ENCODE measurements at regions not wholly inside any gene's neighbourhood (a gene's known extent, or its start where the extent isn't known, plus 50 kb on each side); places are given as distances from the start of the nearest gene placed in this dataset.
"Not testable (repeated sequence)": the region's sequence is repeated elsewhere in the genome, so short reads cannot be mapped to it uniquely, and the experiment has no call there.

DNA sequence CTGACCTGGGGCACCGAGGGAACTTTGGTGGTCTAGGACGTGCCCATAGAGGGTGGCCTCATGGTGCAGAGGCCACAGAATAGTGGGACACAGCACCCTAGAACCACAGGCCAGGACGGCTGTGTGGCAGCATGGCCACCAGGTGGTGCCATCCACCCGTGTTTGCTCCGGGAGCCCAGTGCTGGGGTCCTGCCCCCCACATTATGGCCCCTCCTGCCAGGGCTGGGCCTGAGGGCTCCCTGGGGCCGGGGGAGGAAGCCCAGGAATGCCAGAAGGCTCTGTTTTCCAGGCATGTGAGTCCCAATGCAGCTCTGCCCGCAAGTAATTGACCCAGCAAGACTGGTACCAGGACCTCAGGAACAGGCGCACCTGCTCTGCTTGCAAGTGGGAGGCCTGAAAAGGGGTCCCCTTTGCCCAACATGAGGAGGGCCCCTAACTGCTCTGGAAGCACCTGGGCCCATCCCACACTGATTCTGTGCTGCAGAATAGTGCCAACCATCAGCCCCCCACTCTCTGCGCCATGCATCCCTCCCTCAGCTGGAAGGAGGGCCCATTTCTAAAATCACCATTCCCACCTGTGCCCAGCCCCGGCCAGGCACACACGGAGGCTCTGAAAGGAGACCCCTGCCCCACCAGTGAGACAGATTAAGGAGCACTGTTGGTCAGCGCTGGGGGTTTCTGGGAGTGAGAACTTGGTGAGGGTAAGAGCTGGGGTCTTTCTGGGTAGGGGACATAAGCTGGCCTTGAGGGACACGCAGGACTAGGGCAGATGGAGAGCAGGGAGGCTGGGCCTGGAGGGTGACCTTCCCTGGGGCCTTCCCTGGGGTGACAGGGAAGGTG, 174.4 kb downstream of the TBC1D2B start:
- not testable (repeated sequence) for H3K27ac ChIP-seq, H3K4me1 ChIP-seq, H3K9me3 ChIP-seq, H3K4me3 ChIP-seq, H3K36me3 ChIP-seq, ATAC-seq
- H3K27me3 ChIP-seq = peaks cover 15% of the 10 kb centered on the region
- WGBS, 2 donors (ENCODE audit: low coverage in 1 of 2) = 65 to 67% methylated on average over 1 to 4 of the region's 13 CpGs
- TF ChIP-seq, protein P1, sequence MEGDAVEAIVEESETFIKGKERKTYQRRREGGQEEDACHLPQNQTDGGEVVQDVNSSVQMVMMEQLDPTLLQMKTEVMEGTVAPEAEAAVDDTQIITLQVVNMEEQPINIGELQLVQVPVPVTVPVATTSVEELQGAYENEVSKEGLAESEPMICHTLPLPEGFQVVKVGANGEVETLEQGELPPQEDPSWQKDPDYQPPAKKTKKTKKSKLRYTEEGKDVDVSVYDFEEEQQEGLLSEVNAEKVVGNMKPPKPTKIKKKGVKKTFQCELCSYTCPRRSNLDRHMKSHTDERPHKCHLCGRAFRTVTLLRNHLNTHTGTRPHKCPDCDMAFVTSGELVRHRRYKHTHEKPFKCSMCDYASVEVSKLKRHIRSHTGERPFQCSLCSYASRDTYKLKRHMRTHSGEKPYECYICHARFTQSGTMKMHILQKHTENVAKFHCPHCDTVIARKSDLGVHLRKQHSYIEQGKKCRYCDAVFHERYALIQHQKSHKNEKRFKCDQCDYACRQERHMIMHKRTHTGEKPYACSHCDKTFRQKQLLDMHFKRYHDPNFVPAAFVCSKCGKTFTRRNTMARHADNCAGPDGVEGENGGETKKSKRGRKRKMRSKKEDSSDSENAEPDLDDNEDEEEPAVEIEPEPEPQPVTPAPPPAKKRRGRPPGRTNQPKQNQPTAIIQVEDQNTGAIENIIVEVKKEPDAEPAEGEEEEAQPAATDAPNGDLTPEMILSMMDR (IDR thresholded peaks at IDR 0.05) = peak in 3 of 4 experiments; percentile 12 to 51 (median 30)

DNA sequence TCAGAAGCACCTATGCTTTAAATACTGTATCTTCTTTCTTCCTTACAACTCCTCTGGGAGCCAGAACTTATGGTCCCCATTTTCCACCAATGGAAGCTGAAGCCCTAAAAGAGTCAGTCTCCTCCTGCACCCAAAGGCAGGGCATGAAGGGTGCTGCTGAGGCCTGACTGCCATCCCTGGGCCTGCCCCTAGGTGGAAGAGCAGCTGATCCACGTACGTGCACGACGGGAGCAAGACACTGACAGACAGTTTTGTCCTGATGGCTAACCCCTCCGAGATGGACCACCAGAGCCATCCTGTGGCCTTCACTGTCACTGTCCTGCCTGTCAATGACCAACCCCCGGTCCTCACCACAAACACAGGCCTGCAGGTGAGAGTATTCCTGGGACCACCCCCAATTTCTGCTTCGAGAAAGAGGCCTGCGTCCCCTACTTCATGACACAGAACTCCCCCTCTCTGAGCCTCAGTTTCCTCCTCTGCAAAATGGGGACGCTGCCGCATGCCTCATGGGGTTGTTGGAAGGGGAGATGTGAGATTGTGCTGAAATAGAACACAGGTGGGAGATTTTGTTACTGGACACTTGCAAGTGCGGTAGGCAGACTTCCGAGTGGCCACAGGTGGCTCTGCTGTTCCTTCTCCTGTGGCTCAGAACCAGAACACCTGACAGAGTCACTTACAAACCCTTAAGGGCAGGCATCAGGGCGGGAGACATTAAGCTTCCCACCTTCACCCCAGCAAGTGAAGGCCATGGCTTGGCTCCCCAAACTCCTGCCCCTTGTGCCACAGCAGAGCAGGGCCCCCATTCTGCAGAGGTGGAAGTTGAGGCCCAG, 175.4 kb downstream of the TBC1D2B start:
- 100% methylated on average over 2 of the region's 13 CpGs; no CpG with 5 or more reads in 1 of the 2 donors for WGBS, 2 donors (ENCODE audit: low coverage in 1 of 2)
- Histone ChIP-seq H3K36me3 (no peaks in the 10 kb centered on the region), H3K9me3 (no peaks in the 10 kb centered on the region), H3K27me3 (peaks cover 15% of the 10 kb centered on the region), H3K27ac (no peak overlapping the region), H3K4me3 (no peak overlapping the region), H3K4me1 (no peaks in the 10 kb centered on the region)
- TF ChIP-seq EP300 (IDR thresholded peaks at IDR 0.05) (no peak), POLR2AphosphoS5 (IDR thresholded peaks at IDR 0.05) (no peak), POLR2A (IDR thresholded peaks at IDR 0.05) (no peak)
- TF ChIP-seq, protein P1 (IDR thresholded peaks at IDR 0.05) = no peak
- no peak for ATAC-seq

GRCh38 chr15:77901251-77901881, 176.1 kb downstream of the TBC1D2B start:
- Histone ChIP-seq H3K9me3 (no peaks in the 10 kb centered on the region), H3K27ac (no peak overlapping the region), H3K4me1 (no peaks in the 10 kb centered on the region), H3K36me3 (no peaks in the 10 kb centered on the region), H3K4me3 (no peak overlapping the region), H3K27me3 (peaks cover 14% of the 10 kb centered on the region)
- WGBS, 2 donors (ENCODE audit: low coverage in 1 of 2) = 83% methylated on average over 1 of the region's 18 CpGs; no CpG with 5 or more reads in 1 of the 2 donors
- TF ChIP-seq EP300 (IDR thresholded peaks at IDR 0.05) = no peak
- TF ChIP-seq, protein P1 (IDR thresholded peaks at IDR 0.05) = no peak
- no peak for TF ChIP-seq POLR2AphosphoS5 (IDR thresholded peaks at IDR 0.05)
- no peak for TF ChIP-seq POLR2A (IDR thresholded peaks at IDR 0.05)
- ATAC-seq = no peak

DNA sequence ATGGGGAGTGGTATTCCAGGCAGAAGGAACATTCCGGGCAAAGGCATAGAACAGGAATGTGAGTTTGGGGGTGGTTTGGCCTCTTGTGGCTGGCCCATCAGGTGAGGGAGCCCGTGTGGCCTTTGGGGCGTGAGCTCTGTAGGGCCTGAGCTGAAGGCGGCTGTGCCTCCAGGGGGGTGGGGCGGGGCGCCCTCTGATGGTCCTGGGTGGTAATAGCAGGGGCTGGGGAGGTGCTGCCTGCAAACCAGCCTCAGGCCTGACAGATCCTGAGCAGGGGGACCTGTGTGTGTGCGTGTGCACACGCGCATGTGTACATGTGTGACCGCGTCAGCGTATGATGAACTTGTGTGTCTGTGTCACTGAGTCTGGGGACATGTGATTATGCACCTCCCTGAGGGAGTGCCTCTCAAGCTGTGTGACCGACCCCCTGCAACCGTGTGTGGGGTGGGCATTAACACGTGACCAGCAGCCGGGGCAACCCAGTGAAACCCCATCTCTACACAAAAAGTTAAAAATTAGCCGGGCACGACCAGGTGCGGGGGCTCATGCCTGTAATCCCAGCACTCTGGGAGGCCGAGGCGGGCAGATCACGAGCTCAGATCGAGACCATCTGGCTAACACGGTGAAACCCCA, 177.1 kb downstream of the TBC1D2B start:
- H3K4me1 ChIP-seq, H3K27me3 ChIP-seq, ATAC-seq, H3K9me3 ChIP-seq, H3K27ac ChIP-seq, H3K4me3 ChIP-seq, H3K36me3 ChIP-seq: not testable (repeated sequence)
- WGBS, 2 donors (ENCODE audit: low coverage in 1 of 2) = 30 to 75% methylated on average over 2 to 17 of the region's 24 CpGs
- TF ChIP-seq, protein P1 (IDR thresholded peaks at IDR 0.05) = peak in 1 of 4 experiments; percentile 47

GRCh38 chr15:77899776-77900175, 177.7 kb downstream of the TBC1D2B start:
- WGBS, 2 donors (ENCODE audit: low coverage in 1 of 2) = 80% methylated on average over 2 of the region's 8 CpGs; no CpG with 5 or more reads in 1 of the 2 donors
- H3K4me1 ChIP-seq, H3K4me3 ChIP-seq, H3K9me3 ChIP-seq, H3K27me3 ChIP-seq, H3K27ac ChIP-seq, H3K36me3 ChIP-seq, ATAC-seq: not testable (repeated sequence)
